ENCODE measurements at regions not wholly inside any gene's neighbourhood (a gene's known extent, or its start where the extent isn't known, plus 50 kb on each side); places are given as distances from the start of the nearest gene placed in this dataset.

DNA sequence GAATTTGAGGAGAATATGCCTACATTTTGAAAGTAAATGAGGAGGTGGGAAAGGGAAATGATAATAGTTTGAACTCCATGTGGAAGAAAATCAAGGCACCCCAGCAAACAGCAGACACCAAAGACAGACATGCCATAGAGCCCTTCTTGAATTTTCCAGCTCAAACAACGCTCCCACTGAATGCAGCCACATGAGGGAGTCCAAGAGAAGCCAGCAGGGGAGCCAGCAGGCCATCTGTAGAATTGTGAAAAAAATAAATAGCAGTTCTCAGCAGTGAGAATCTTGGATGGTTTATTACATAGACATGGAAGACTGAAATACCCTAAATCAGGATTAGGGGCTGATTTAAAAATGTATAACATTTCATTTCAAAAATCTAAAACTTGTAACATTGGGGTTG lies 1567.3 kb upstream of the LRRTM3 start:
- no peak overlapping the region for H3K4me3 ChIP-seq (ENCODE audit: low read depth, low read length, poor library complexity, severe bottlenecking)
- no peaks in the 10 kb centered on the region for H3F3A ChIP-seq (ENCODE audit: insufficient read depth, low read length)
- no peaks in the 10 kb centered on the region for H3K27me3 ChIP-seq (ENCODE audit: insufficient read depth, low read length)
- H3K4me1 ChIP-seq (ENCODE audit: insufficient read depth, low read length, severe bottlenecking): no peaks in the 10 kb centered on the region
- H2AFZ ChIP-seq (ENCODE audit: low read length): no peak overlapping the region
- TF ChIP-seq, protein P1, sequence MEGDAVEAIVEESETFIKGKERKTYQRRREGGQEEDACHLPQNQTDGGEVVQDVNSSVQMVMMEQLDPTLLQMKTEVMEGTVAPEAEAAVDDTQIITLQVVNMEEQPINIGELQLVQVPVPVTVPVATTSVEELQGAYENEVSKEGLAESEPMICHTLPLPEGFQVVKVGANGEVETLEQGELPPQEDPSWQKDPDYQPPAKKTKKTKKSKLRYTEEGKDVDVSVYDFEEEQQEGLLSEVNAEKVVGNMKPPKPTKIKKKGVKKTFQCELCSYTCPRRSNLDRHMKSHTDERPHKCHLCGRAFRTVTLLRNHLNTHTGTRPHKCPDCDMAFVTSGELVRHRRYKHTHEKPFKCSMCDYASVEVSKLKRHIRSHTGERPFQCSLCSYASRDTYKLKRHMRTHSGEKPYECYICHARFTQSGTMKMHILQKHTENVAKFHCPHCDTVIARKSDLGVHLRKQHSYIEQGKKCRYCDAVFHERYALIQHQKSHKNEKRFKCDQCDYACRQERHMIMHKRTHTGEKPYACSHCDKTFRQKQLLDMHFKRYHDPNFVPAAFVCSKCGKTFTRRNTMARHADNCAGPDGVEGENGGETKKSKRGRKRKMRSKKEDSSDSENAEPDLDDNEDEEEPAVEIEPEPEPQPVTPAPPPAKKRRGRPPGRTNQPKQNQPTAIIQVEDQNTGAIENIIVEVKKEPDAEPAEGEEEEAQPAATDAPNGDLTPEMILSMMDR (IDR thresholded peaks at IDR 0.05; ENCODE audit: low read length): peak; percentile 45
- no peak for TF ChIP-seq EZH2 (IDR thresholded peaks at IDR 0.05; ENCODE audit: borderline replicate concordance, low read length)
- no peak overlapping the region for H3K4me2 ChIP-seq (ENCODE audit: low read length)
- no peaks in the 10 kb centered on the region for H3K9me3 ChIP-seq (ENCODE audit: low read length)
- no peaks in the 10 kb centered on the region for H3K36me3 ChIP-seq (ENCODE audit: insufficient read depth, low read length)
- no peaks in the 10 kb centered on the region for H4K20me1 ChIP-seq (ENCODE audit: insufficient read depth, low read length)
- H3K9ac ChIP-seq (ENCODE audit: low read length): no peak overlapping the region
- H3K9me2 ChIP-seq (ENCODE audit: low read depth, low read length): no peaks in the 10 kb centered on the region
- no peak overlapping the region for H3K27ac ChIP-seq (ENCODE audit: low read depth, low read length, poor library complexity, severe bottlenecking)
- H3K79me2 ChIP-seq (ENCODE audit: insufficient read depth, low read length): no peaks in the 10 kb centered on the region

DNA sequence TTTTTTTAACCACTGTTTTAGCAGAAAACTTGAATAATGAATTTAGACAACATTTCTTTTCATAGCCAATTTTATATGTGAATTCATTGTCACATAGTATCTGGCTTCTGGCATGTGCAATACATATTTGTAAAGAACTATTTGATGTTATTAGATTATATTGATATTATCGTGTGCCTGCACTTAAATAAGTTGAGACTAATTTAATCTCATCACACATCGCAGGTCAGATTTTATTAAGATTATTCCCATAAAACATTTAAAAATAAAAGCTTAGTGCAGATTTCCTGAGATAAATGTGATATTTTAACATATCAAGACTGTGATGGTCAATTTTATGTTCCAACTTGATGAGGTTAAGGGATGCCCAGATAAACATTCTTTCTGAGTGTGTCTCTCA lies 1565.3 kb upstream of the LRRTM3 start:
- TF ChIP-seq EZH2 (IDR thresholded peaks at IDR 0.05; ENCODE audit: borderline replicate concordance, low read length): no peak
- TF ChIP-seq, protein P1 (IDR thresholded peaks at IDR 0.05; ENCODE audit: low read length): no peak
- Histone ChIP-seq H4K20me1 (ENCODE audit: insufficient read depth, low read length) (no peaks in the 10 kb centered on the region), H3K4me3 (ENCODE audit: low read depth, low read length, poor library complexity, severe bottlenecking) (no peak overlapping the region), H3K4me2 (ENCODE audit: low read length) (no peak overlapping the region), H3K27ac (ENCODE audit: low read depth, low read length, poor library complexity, severe bottlenecking) (no peak overlapping the region), H3K27me3 (ENCODE audit: insufficient read depth, low read length) (no peaks in the 10 kb centered on the region), H3K79me2 (ENCODE audit: insufficient read depth, low read length) (no peaks in the 10 kb centered on the region), H3K36me3 (ENCODE audit: insufficient read depth, low read length) (no peaks in the 10 kb centered on the region), H3K9me2 (ENCODE audit: low read depth, low read length) (no peaks in the 10 kb centered on the region), H3K4me1 (ENCODE audit: insufficient read depth, low read length, severe bottlenecking) (no peaks in the 10 kb centered on the region), H3F3A (ENCODE audit: insufficient read depth, low read length) (no peaks in the 10 kb centered on the region), H2AFZ (ENCODE audit: low read length) (no peak overlapping the region), H3K9ac (ENCODE audit: low read length) (no peak overlapping the region), H3K9me3 (ENCODE audit: low read length) (no peaks in the 10 kb centered on the region)

DNA sequence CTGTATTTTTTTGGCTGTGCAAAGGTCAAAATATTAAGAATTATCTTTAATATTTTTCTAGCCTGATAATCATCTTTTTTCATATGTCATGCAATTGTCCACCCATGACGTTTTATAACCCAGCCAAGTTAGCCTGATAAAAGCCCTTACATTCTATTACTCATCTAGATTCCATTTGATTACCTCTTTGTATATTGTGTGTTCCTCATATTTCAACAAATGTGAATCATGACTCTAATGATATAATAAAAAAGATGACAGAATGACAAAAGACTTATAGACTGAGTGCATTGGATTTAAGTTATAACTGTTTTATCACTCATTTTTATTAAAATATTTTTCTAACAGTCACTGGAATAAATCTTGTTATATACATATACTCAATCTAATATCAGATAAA lies 1560.0 kb upstream of the LRRTM3 start:
- H2AFZ ChIP-seq (ENCODE audit: low read length): no peak overlapping the region
- H4K20me1 ChIP-seq (ENCODE audit: insufficient read depth, low read length): no peaks in the 10 kb centered on the region
- no peaks in the 10 kb centered on the region for H3K9me3 ChIP-seq (ENCODE audit: low read length)
- no peaks in the 10 kb centered on the region for H3K4me1 ChIP-seq (ENCODE audit: insufficient read depth, low read length, severe bottlenecking)
- H3K27ac ChIP-seq (ENCODE audit: low read depth, low read length, poor library complexity, severe bottlenecking): no peak overlapping the region
- no peak overlapping the region for H3K4me3 ChIP-seq (ENCODE audit: low read depth, low read length, poor library complexity, severe bottlenecking)
- H3K9ac ChIP-seq (ENCODE audit: low read length): no peak overlapping the region
- no peaks in the 10 kb centered on the region for H3K27me3 ChIP-seq (ENCODE audit: insufficient read depth, low read length)
- TF ChIP-seq EZH2 (IDR thresholded peaks at IDR 0.05; ENCODE audit: borderline replicate concordance, low read length): no peak
- TF ChIP-seq, protein P1 (IDR thresholded peaks at IDR 0.05; ENCODE audit: low read length): no peak
- H3K9me2 ChIP-seq (ENCODE audit: low read depth, low read length): no peaks in the 10 kb centered on the region
- no peak overlapping the region for H3K4me2 ChIP-seq (ENCODE audit: low read length)
- H3F3A ChIP-seq (ENCODE audit: insufficient read depth, low read length): no peaks in the 10 kb centered on the region
- no peaks in the 10 kb centered on the region for H3K36me3 ChIP-seq (ENCODE audit: insufficient read depth, low read length)
- H3K79me2 ChIP-seq (ENCODE audit: insufficient read depth, low read length): no peaks in the 10 kb centered on the region
